Prostate gland (tissue), 2 donors: ENCODE measurements at regions not wholly inside any gene's neighbourhood (a gene's known extent, or its start where the extent isn't known, plus 50 kb on each side); places are given as distances from the start of the nearest gene placed in this dataset.

Experiments used
- DNase-seq: peaks from one replicate; pipeline ENCODE4 v3.0.0-alpha.2; 2019; ENCODE audit warnings: low spot score
- H3K27ac ChIP-seq, 2 donors: fragments of 200-600 bp; sonication (generic); 2 replicates each; pipeline ENCODE4 v1.5.1; 2017 to 2019
- H3K27me3 ChIP-seq: fragments of 200-600 bp; sonication (generic); replicated peaks from 2 replicates; pipeline ENCODE4 v1.5.1; 2019; ENCODE audit not compliant: insufficient read depth
- H3K36me3 ChIP-seq, 2 donors: fragments of 200-600 bp; sonication (generic); 1 replicate in 1 of 2; 2 replicates in 1 of 2; pipeline versions ENCODE4 v1.5.1 to v1.8.1; 2017 to 2019
- H3K4me1 ChIP-seq: fragments of 200-600 bp; sonication (generic); replicated peaks from 2 replicates; pipeline ENCODE4 v1.5.1; 2019
- H3K4me3 ChIP-seq, 2 donors: fragments of 200-600 bp; sonication (generic); 2 replicates each; pipeline ENCODE4 v1.5.1; 2017 to 2019
- H3K9me3 ChIP-seq: fragments of 200-600 bp; sonication (generic); 2 replicates; pipeline ENCODE4 v1.5.1; 2017
- CTCF ChIP-seq, 4 experiments: fragments of 200-600 bp in 2 of 4; fragments of 450-650 bp in 2 of 4; sonication (generic) in 2 of 4; IDR thresholded peaks; 1 replicate in 3 of 4; 2 replicates in 1 of 4; pipeline ENCODE4 v1.5.1; 2016 to 2019; ENCODE audit warnings: antibody characterized with exemption in 4 of 4, mild to moderate bottlenecking in 2 of 4, moderate library complexity in 2 of 4
- POLR2A ChIP-seq: fragments of 450-650 bp; IDR thresholded peaks from one replicate; pipeline ENCODE4 v1.6.1; 2016; ENCODE audit warnings: antibody characterized with exemption, mild to moderate bottlenecking
- POLR2AphosphoS5 ChIP-seq: sonication (generic); formaldehyde crosslinking; IDR thresholded peaks from one replicate; pipeline ENCODE4 v1.6.1; 2017; ENCODE audit warnings: antibody characterized with exemption
- WGBS: methylation state at CpG from one replicate; pipeline ENCODE4 v1.1.5; 2018; 5-methylcytosine and 5-hydroxymethylcytosine counted together
- intact Hi-C: fragments of 100-400 bp; cut with DNase I; formaldehyde crosslinking; loops from one replicate; pipeline ENCODE4 v1.14.2; 2022

- 73% methylated on average over 3 of the region's 3 CpGs for WGBS
- TF ChIP-seq POLR2A, result no peak
- TF ChIP-seq CTCF (IDR thresholded peaks at IDR 0.05), result no peak
- no peak for TF ChIP-seq POLR2AphosphoS5
- intact Hi-C loops, result no loop called here
Measured at GRCh38 chr3:3589715-3590130, 209.5 kb upstream of the LRRN1 start.

GRCh38 chr3:3587647-3587972, 211.6 kb upstream of the LRRN1 start:
- Histone ChIP-seq H3K4me3 (no peak overlapping the region), H3K4me1 (no peaks in the 10 kb centered on the region), H3K9me3 (no peaks in the 10 kb centered on the region), H3K27me3 (no peaks in the 10 kb centered on the region), H3K36me3 (no peaks in the 10 kb centered on the region), H3K27ac (no peak overlapping the region)
- WGBS, result 24% methylated on average over 4 of the region's 4 CpGs
- intact Hi-C loops, result no loop called here
- TF ChIP-seq POLR2A (no peak), POLR2AphosphoS5 (no peak), CTCF (IDR thresholded peaks at IDR 0.05) (no peak)
- DNase-seq, result no peak

More at GRCh38 chr3:3589715-3590130, 209.5 kb upstream of the LRRN1 start:
- H3K9me3 ChIP-seq, result no peaks in the 10 kb centered on the region
- H3K4me3 ChIP-seq, result no peak overlapping the region
- no peaks in the 10 kb centered on the region for H3K27me3 ChIP-seq
- DNase-seq, result no peak
- no peaks in the 10 kb centered on the region for H3K4me1 ChIP-seq
- no peak overlapping the region for H3K27ac ChIP-seq
- H3K36me3 ChIP-seq, result no peaks in the 10 kb centered on the region

- TF ChIP-seq POLR2AphosphoS5 (no peak), POLR2A (no peak), CTCF (IDR thresholded peaks at IDR 0.05) (no peak)
- DNase-seq, result no peak
- intact Hi-C loops, result no loop called here
- Histone ChIP-seq H3K36me3 (no peaks in the 10 kb centered on the region), H3K9me3 (no peaks in the 10 kb centered on the region), H3K4me1 (no peaks in the 10 kb centered on the region), H3K4me3 (no peak overlapping the region), H3K27me3 (no peaks in the 10 kb centered on the region), H3K27ac (no peak overlapping the region)
- 28% methylated on average over 8 of the region's 8 CpGs for WGBS
Measured at GRCh38 chr3:3586843-3587646, 212.2 kb upstream of the LRRN1 start.

- no peak for TF ChIP-seq CTCF (IDR thresholded peaks at IDR 0.05)
- TF ChIP-seq POLR2A, result no peak
- TF ChIP-seq POLR2AphosphoS5, result no peak
- H3K4me3 ChIP-seq, result no peak overlapping the region
- WGBS, result 87% methylated on average over 3 of the region's 3 CpGs
- H3K36me3 ChIP-seq, result no peaks in the 10 kb centered on the region
- H3K27ac ChIP-seq, result no peak overlapping the region
- intact Hi-C loops, result no loop called here
- no peaks in the 10 kb centered on the region for H3K27me3 ChIP-seq
- no peaks in the 10 kb centered on the region for H3K4me1 ChIP-seq
- H3K9me3 ChIP-seq, result no peaks in the 10 kb centered on the region
- DNase-seq, result no peak
Measured at GRCh38 chr3:3586336-3586735, 212.9 kb upstream of the LRRN1 start.

GRCh38 chr3:3579658-3580057, 219.6 kb upstream of the LRRN1 start:
- Histone ChIP-seq H3K36me3 (no peaks in the 10 kb centered on the region), H3K27ac (no peak overlapping the region), H3K4me1 (no peaks in the 10 kb centered on the region), H3K9me3 (no peaks in the 10 kb centered on the region), H3K27me3 (no peaks in the 10 kb centered on the region), H3K4me3 (no peak overlapping the region)
- TF ChIP-seq POLR2AphosphoS5 (no peak), POLR2A (no peak), CTCF (IDR thresholded peaks at IDR 0.05) (no peak)
- no peak for DNase-seq
- 47% methylated on average over 2 of the region's 2 CpGs for WGBS
- intact Hi-C loops, result no loop called here
